ENCODE measurements at regions not wholly inside any gene's neighbourhood (a gene's known extent, or its start where the extent isn't known, plus 50 kb on each side); places are given as distances from the start of the nearest gene placed in this dataset.

- Histone ChIP-seq H3K4me1 (peaks cover 3 to 63% (median 22%) of the 10 kb centered on the region in 4 donors), H3K27ac (peak overlapping the region in 4 of 5 donors; percentile 49 to 86 (median 68)), H3K9me3 (no peaks in the 10 kb centered on the region), H3K4me3 (no peak overlapping the region), H3K36me3 (no peaks in the 10 kb centered on the region), H3K27me3 (no peaks in the 10 kb centered on the region)
- TF ChIP-seq, protein P1, sequence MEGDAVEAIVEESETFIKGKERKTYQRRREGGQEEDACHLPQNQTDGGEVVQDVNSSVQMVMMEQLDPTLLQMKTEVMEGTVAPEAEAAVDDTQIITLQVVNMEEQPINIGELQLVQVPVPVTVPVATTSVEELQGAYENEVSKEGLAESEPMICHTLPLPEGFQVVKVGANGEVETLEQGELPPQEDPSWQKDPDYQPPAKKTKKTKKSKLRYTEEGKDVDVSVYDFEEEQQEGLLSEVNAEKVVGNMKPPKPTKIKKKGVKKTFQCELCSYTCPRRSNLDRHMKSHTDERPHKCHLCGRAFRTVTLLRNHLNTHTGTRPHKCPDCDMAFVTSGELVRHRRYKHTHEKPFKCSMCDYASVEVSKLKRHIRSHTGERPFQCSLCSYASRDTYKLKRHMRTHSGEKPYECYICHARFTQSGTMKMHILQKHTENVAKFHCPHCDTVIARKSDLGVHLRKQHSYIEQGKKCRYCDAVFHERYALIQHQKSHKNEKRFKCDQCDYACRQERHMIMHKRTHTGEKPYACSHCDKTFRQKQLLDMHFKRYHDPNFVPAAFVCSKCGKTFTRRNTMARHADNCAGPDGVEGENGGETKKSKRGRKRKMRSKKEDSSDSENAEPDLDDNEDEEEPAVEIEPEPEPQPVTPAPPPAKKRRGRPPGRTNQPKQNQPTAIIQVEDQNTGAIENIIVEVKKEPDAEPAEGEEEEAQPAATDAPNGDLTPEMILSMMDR (IDR thresholded peaks at IDR 0.05) = no peak
- TF ChIP-seq POLR2A (IDR thresholded peaks at IDR 0.05) = no peak
- no peak for TF ChIP-seq POLR2AphosphoS5 (IDR thresholded peaks at IDR 0.05)
- TF ChIP-seq EP300 (IDR thresholded peaks at IDR 0.05) = no peak
- intact Hi-C loops (cut with DNase I; ENCODE audit: low total_unique reads) = no loop called here
- no peak for DNase-seq
- 67 to 89% (median 87%) methylated on average over 3 of the region's 3 CpGs for WGBS, 5 donors
Observed at GRCh38 chr2:38470115-38470514, 93.0 kb upstream of the ATL2 start.

DNA sequence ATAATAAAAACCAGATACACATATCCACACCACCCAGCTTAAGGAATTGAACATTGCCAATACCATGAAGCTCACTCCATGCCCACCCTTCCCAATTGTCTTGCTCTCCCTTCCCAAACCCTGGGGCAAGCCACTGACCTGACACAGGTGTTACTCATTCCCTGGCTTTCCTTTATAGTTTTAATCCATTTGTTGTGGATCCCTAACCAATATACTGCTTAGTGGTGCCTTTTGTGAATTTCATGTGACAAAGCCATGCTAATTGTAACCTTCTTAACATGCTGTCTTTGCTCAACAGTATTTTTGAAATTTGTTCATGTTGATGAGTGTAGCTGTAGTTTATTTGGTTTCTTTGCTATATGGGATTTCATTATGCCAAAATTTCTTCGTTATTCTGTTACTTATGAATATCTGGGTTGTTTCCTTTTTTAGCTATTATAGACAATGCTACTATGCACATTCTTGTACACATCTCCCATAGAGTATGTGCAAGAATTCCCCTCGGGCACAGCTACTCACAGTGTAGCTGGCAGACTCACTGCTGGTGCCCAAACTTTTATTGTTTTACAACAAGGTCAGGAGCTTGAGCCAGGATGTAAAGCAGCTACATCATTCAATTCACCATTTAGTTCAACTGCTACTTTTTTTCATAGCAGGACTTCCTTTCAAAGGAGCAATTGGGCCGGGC is 90.8 kb upstream of the ATL2 start:
- intact Hi-C loops (cut with DNase I; ENCODE audit: low total_unique reads) = loop anchor here (10.0 kb wide), 1 partner anchor 153 kb away; no protein-coding TSS in a partner anchor
- WGBS, 5 donors = 56 to 72% (median 60%) methylated on average over 3 of the region's 3 CpGs
- H3K4me3 ChIP-seq = no peak overlapping the region
- H3K27me3 ChIP-seq = no peaks in the 10 kb centered on the region
- no peak for TF ChIP-seq EP300 (IDR thresholded peaks at IDR 0.05)
- no peak for TF ChIP-seq POLR2A (IDR thresholded peaks at IDR 0.05)
- TF ChIP-seq POLR2AphosphoS5 (IDR thresholded peaks at IDR 0.05) = no peak
- TF ChIP-seq, protein P1 (IDR thresholded peaks at IDR 0.05) = no peak
- H3K4me1 ChIP-seq = peaks cover 0 to 61% (median 20%) of the 10 kb centered on the region in 4 donors
- H3K27ac ChIP-seq = peak overlapping the region in 4 of 5 donors; percentile 73 to 86 (median 76)
- no peaks in the 10 kb centered on the region for H3K9me3 ChIP-seq
- no peak for DNase-seq
- no peaks in the 10 kb centered on the region for H3K36me3 ChIP-seq

DNA sequence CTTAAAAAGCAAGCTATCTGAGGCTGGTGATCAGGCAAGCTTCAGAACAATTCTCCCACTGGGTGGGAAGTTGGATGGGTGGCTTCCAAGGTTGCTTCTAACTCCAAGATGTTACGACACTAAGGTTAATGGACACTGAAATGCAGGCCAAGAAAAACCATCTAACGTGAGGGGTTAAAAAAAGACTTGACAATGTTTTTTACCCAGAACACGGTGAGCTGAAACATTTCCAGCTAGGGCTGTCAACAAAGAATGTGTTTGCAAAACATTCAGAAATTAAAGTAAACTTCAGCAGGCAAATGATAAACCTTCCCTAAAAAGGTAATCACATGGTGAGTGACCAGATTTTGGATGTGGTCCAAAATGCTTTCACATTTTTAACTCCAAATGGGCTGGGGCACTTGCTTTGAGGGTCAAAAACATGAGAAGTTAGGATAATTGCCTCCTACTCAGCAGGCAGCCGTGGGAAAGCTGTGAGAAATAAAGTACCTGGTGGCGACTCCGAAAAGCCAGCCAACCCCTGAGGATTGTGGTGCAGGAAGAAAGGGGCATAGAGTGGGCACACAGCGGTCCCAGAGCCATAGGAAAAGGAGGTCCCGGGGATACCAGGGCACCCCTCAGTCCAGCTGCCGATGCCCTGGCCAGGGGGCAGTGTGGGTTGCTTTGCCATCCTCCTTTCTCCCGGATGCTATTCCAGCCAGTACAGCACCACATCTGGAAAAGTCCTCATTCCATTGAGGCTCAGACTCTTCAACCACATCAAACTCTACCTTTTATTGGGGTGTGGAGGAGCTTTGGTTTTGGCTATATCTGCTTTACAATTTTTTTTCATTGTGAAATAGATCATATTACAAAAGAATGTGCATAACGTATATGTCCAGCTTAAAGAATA is 90.0 kb upstream of the ATL2 start:
- Histone ChIP-seq H3K4me3 (no peak overlapping the region), H3K36me3 (no peaks in the 10 kb centered on the region), H3K4me1 (peaks cover 4 to 65% (median 24%) of the 10 kb centered on the region in 4 donors), H3K27me3 (no peaks in the 10 kb centered on the region), H3K9me3 (no peaks in the 10 kb centered on the region), H3K27ac (peak overlapping the region; percentile 7 to 86 (median 75))
- intact Hi-C loops (cut with DNase I; ENCODE audit: low total_unique reads) = loop anchor here (10.0 kb wide), 1 partner anchor 152 kb away; no protein-coding TSS in a partner anchor
- 49 to 60% (median 55%) methylated on average over 11 of the region's 11 CpGs for WGBS, 5 donors
- DNase-seq = peak in 1 of 2 donors; percentile 66
- peak; percentile 58 for TF ChIP-seq EP300 (IDR thresholded peaks at IDR 0.05)
- no peak for TF ChIP-seq POLR2A (IDR thresholded peaks at IDR 0.05)
- TF ChIP-seq POLR2AphosphoS5 (IDR thresholded peaks at IDR 0.05) = peak; percentile 44 to 91 (median 60)

DNA sequence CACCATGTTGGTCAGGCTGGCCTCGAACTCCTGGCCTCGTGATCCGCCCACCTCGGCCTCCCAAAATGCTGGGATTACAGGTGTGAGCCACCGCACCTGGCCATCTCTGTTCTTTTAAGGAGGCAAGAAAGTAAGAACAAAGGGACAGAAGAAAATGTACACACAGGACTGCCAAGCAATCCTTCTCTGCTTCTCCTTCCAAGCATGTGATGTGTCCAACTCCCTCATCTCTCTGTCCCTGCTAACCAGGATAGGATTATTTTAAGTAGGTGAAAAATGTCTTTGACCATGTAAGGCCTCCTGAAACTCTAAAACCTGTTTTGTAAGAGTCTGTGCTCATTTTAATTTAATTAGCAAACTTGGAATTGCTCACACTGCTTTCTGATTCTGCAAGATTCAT is 89.3 kb upstream of the ATL2 start:
- intact Hi-C loops (cut with DNase I; ENCODE audit: low total_unique reads) = loop anchor here (10.0 kb wide), 1 partner anchor 152 kb away; no protein-coding TSS in a partner anchor
- Histone ChIP-seq H3K36me3 (no peaks in the 10 kb centered on the region), H3K4me3 (no peak overlapping the region), H3K27ac (peak overlapping the region in 4 of 5 donors; percentile 73 to 86 (median 74)), H3K9me3 (no peaks in the 10 kb centered on the region), H3K4me1 (peaks cover 7 to 72% (median 29%) of the 10 kb centered on the region in 4 donors), H3K27me3 (no peaks in the 10 kb centered on the region)
- TF ChIP-seq EP300 (IDR thresholded peaks at IDR 0.05) = no peak
- TF ChIP-seq, protein P1 (IDR thresholded peaks at IDR 0.05) = no peak
- no peak for TF ChIP-seq POLR2A (IDR thresholded peaks at IDR 0.05)
- TF ChIP-seq POLR2AphosphoS5 (IDR thresholded peaks at IDR 0.05) = no peak
- 73 to 94% (median 89%) methylated on average over 5 of the region's 5 CpGs for WGBS, 5 donors
- no peak for DNase-seq

All from stomach (tissue), 8 donors.